Parathyroid adenoma (tissue), 2 donors: ENCODE measurements at regions not wholly inside any gene's neighbourhood (a gene's known extent, or its start where the extent isn't known, plus 50 kb on each side); places are given as distances from the start of the nearest gene placed in this dataset.

Experiments
- H2AFZ ChIP-seq: fragments of 300-600 bp; sonication (generic); one replicate; pipeline ENCODE4 v1.7.0; 2017; ENCODE audit warnings: antibody characterized with exemption, mild to moderate bottlenecking
- H3K27ac ChIP-seq: fragments of 300-600 bp; sonication (generic); one replicate; pipeline ENCODE4 v1.7.0; 2017
- H3K27me3 ChIP-seq: fragments of 300-600 bp; sonication (generic); one replicate; pipeline ENCODE4 v1.7.0; 2017; ENCODE audit warnings: low read length; ENCODE audit not compliant: control insufficient read depth, insufficient read depth
- H3K36me3 ChIP-seq: fragments of 300-600 bp; sonication (generic); one replicate; pipeline ENCODE4 v1.7.0; 2017; ENCODE audit warnings: low read length; ENCODE audit not compliant: control insufficient read depth, insufficient read depth
- H3K4me1 ChIP-seq: fragments of 300-600 bp; sonication (generic); one replicate; pipeline ENCODE4 v1.7.0; 2017; ENCODE audit warnings: control low read depth
- H3K4me2 ChIP-seq: fragments of 300-600 bp; sonication (generic); one replicate; pipeline ENCODE4 v1.7.0; 2017; ENCODE audit warnings: low read length
- H3K4me3 ChIP-seq: fragments of 300-600 bp; sonication (generic); one replicate; pipeline ENCODE4 v1.7.0; 2017; ENCODE audit warnings: low read depth, low read length
- H3K79me2 ChIP-seq: fragments of 300-600 bp; sonication (generic); one replicate; pipeline ENCODE4 v1.7.0; 2017; ENCODE audit warnings: control low read depth
- H3K9ac ChIP-seq: fragments of 300-600 bp; sonication (generic); one replicate; pipeline ENCODE4 v1.7.0; 2017; ENCODE audit warnings: mild to moderate bottlenecking
- H3K9me3 ChIP-seq: fragments of 300-600 bp; sonication (generic); one replicate; pipeline ENCODE4 v1.7.0; 2017; ENCODE audit warnings: low read length; ENCODE audit not compliant: control insufficient read depth
- TF ChIP-seq, protein P1 (sequence below): fragments of 300-600 bp; sonication (generic); IDR thresholded peaks from one replicate; pipeline ENCODE4 v1.7.0; 2017; ENCODE audit warnings: antibody characterized with exemption, mild to moderate bottlenecking
- donor health status: primary hyperparathyroidism.

DNA sequence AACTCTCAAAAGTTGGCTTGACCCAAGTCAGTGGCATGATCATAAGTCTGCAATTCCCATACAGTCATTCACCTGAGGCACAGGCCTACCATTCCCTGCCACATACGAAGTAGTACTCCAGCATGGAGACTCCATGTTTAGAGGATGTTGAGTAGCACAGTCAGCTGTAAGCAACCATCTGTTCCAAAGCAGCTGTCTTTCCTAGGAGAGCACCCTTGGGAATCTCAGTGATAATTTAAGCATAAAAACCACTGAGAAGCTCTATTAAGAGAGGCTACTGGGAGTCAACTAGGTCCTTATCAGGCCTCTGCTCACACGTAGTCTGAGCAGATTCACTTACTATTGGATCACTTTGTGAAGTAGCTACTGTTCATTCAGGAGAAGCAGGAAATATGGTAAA, 61.6 kb upstream of the UNC5B start:
- Histone ChIP-seq H3K4me1 (no peaks in the 10 kb centered on the region), H3K4me3 (no peak overlapping the region), H3K4me2 (no peak overlapping the region), H3K36me3 (no peaks in the 10 kb centered on the region), H3K79me2 (no peaks in the 10 kb centered on the region), H3K27ac (no peak overlapping the region), H3K9me3 (no peaks in the 10 kb centered on the region), H3K27me3 (no peaks in the 10 kb centered on the region), H2AFZ (no peak overlapping the region), H3K9ac (no peak overlapping the region)
- TF ChIP-seq, protein P1, sequence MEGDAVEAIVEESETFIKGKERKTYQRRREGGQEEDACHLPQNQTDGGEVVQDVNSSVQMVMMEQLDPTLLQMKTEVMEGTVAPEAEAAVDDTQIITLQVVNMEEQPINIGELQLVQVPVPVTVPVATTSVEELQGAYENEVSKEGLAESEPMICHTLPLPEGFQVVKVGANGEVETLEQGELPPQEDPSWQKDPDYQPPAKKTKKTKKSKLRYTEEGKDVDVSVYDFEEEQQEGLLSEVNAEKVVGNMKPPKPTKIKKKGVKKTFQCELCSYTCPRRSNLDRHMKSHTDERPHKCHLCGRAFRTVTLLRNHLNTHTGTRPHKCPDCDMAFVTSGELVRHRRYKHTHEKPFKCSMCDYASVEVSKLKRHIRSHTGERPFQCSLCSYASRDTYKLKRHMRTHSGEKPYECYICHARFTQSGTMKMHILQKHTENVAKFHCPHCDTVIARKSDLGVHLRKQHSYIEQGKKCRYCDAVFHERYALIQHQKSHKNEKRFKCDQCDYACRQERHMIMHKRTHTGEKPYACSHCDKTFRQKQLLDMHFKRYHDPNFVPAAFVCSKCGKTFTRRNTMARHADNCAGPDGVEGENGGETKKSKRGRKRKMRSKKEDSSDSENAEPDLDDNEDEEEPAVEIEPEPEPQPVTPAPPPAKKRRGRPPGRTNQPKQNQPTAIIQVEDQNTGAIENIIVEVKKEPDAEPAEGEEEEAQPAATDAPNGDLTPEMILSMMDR: no peak

DNA sequence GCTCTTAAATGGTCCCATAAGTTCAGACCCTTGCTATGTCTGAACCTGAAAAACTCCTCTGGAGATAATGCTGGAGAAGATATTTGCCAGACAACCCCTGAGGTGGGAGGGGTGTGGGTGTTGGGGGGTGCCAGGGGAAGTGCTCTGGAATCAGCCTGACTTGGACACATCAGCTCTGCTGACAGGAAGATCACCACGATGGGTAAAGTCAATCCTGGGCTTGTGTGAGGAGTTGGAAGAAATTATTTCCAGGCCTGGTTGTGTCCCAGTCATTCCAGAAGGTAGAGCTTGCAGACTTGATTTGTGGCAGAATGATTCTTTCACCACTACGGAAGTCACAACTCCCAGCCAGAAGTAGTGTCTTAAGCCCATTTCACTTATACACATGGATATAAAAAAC, 60.3 kb upstream of the UNC5B start:
- H3K27ac ChIP-seq: no peak overlapping the region
- no peaks in the 10 kb centered on the region for H3K9me3 ChIP-seq
- no peaks in the 10 kb centered on the region for H3K79me2 ChIP-seq
- no peaks in the 10 kb centered on the region for H3K36me3 ChIP-seq
- no peak overlapping the region for H3K9ac ChIP-seq
- H3K4me3 ChIP-seq: no peak overlapping the region
- no peaks in the 10 kb centered on the region for H3K27me3 ChIP-seq
- TF ChIP-seq, protein P1: no peak
- no peak overlapping the region for H3K4me2 ChIP-seq
- H3K4me1 ChIP-seq: no peaks in the 10 kb centered on the region
- H2AFZ ChIP-seq: no peak overlapping the region

DNA sequence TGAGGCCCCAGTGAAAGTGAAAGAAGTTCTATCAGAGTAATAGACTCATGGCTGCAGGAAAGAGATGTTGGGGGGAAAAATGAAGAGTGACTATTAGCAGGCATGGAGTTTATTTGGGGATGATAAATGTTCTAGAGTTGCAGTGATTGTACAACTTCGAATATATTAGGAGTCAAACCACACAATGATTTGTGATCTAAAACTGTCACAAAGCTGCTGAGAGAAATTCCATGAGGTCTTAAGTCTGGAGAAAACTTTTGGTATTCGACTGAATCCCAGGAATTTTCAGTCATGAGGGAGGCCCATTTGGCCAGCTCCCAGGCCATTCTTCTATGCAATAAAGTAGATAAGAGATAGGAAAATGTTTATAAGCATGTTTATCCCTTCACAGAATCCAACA, 55.9 kb upstream of the UNC5B start:
- Histone ChIP-seq H2AFZ (no peak overlapping the region), H3K9me3 (no peaks in the 10 kb centered on the region), H3K4me3 (no peak overlapping the region), H3K4me2 (no peak overlapping the region), H3K27me3 (no peaks in the 10 kb centered on the region), H3K36me3 (no peaks in the 10 kb centered on the region), H3K4me1 (no peaks in the 10 kb centered on the region), H3K9ac (no peak overlapping the region), H3K27ac (no peak overlapping the region), H3K79me2 (no peaks in the 10 kb centered on the region)
- TF ChIP-seq, protein P1: no peak

DNA sequence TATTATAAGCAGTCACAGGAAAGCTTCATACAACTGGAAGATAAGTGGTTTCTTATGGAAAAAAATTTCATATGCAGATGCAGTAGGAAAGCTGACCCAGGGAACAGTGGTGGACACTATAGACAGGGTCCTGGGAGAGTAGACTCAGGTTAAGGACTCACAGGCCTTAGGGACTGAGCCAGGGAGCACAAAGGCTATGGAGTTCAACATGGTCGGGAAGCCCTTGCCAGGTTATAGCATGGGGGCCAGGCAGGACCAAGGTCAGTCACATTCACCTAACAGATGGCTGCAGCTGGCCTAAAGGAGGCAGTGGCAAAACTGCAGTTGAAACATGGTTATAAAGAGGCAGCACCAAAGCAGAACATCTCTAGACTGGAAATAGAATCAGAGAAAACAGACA, 54.9 kb upstream of the UNC5B start:
- H3K4me3 ChIP-seq: no peak overlapping the region
- TF ChIP-seq, protein P1: no peak

GRCh38 chr10:71158251-71158650, 54.1 kb upstream of the UNC5B start:
- Histone ChIP-seq H3K4me2 (no peak overlapping the region), H3K9ac (no peak overlapping the region)

More for the DNA sequence above, 54.9 kb upstream of the UNC5B start:
- H3K79me2 ChIP-seq: no peaks in the 10 kb centered on the region
- H3K27me3 ChIP-seq: no peaks in the 10 kb centered on the region
- no peak overlapping the region for H3K27ac ChIP-seq
- H2AFZ ChIP-seq: no peak overlapping the region
- H3K4me1 ChIP-seq: no peaks in the 10 kb centered on the region
- no peaks in the 10 kb centered on the region for H3K36me3 ChIP-seq
- H3K9ac ChIP-seq: no peak overlapping the region
- no peak overlapping the region for H3K4me2 ChIP-seq
- no peaks in the 10 kb centered on the region for H3K9me3 ChIP-seq

More at GRCh38 chr10:71158251-71158650, 54.1 kb upstream of the UNC5B start:
- Histone ChIP-seq H3K27ac (no peak overlapping the region), H3K4me3 (no peak overlapping the region), H3K79me2 (no peaks in the 10 kb centered on the region), H3K27me3 (no peaks in the 10 kb centered on the region), H3K36me3 (no peaks in the 10 kb centered on the region), H3K4me1 (no peaks in the 10 kb centered on the region), H2AFZ (no peak overlapping the region), H3K9me3 (no peaks in the 10 kb centered on the region)
- TF ChIP-seq, protein P1: no peak
